Astrocyte of the cerebellum (primary cell): ENCODE measurements at regions not wholly inside any gene's neighbourhood (a gene's known extent, or its start where the extent isn't known, plus 50 kb on each side); places are given as distances from the start of the nearest gene placed in this dataset.

ENCODE experiments used
- DNase-seq: peaks from one replicate; pipeline ENCODE4 v3.0.0-alpha.2; 2011; ENCODE audit warnings: low read depth
- H3K4me3 ChIP-seq: 2 replicates; pipeline ENCODE4 v1.5.1; 2011; ENCODE audit warnings: mild to moderate bottlenecking, low read depth, low read length, moderate library complexity
- CTCF ChIP-seq: IDR thresholded peaks from 2 replicates; pipeline ENCODE4 v1.5.1; 2012; ENCODE audit warnings: low read length, low read depth, moderate library complexity, mild to moderate bottlenecking; ENCODE audit errors: missing control alignments
- in situ Hi-C: cut with HindIII; loops from 2 replicates; pipeline ENCODE4 v1.10.0; 2017; ENCODE audit warnings: low sequenced_read_pairs

GRCh38 chr1:221150996-221151395 is 271.8 kb downstream of the HLX start:
- no peak for TF ChIP-seq CTCF
- no peak for DNase-seq
- no peak overlapping the region for H3K4me3 ChIP-seq
- in situ Hi-C loops = no loop called here

GRCh38 chr1:221154932-221155331 is 275.7 kb downstream of the HLX start:
- no peak for TF ChIP-seq CTCF
- no peak overlapping the region for H3K4me3 ChIP-seq
- in situ Hi-C loops = loop anchor here (5.0 kb wide), 1 partner anchor 53 kb away; no protein-coding TSS in a partner anchor
- DNase-seq = no peak

DNA sequence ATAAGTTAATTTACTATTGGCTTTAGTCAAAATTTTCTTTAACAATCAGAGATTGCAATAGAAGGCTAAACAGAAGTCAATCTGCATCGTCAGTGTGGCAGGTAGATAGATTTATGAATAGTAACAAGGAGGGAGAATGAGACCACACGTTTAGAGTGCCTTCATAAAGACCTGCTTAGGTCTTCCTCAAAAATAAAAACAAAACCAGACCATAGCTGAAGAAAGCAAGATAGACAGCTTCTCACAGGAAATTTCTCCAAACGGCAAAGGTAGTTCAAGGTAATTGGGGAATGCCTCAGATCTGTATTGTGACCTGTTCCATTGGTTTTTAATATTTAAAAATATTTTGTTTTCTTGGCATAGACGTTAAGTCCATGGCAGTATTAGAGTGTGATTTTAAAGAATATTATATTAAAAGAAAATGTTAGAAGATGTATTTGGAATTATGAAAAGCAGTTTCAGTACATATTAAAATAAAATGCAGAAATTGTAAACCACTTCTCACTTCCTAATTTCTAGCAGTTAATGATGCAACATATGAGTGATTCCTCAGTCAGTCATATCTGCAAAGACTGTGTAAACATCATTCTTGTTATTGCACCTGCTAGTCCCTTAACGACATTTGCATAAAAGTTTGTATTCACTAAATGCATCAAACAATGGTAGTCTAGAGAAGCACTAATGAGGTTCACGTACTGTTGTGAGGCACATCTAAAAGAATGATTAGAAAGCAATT is 278.0 kb downstream of the HLX start:
- H3K4me3 ChIP-seq = no peak overlapping the region
- in situ Hi-C loops = loop anchor here (5.0 kb wide), 1 partner anchor 55 kb away; no protein-coding TSS in a partner anchor
- no peak for DNase-seq
- no peak for TF ChIP-seq CTCF

DNA sequence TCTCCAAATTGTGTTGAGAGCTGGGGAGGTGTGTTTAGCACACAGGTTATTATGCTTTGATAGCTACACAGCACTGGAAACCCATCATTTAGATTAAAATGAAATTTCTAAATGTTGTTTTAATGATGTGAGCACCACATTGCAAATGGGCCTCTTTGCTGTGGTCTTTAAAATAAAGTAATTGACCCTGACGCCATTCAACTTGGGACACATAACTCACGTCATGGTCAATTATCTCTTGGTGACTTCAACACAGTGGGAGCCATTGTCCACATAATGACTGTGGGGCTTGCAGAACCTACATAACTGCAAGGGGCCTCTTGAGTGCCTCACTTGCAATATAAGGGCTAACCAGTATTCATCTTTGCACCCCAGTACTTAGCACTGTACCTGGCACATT is 280.4 kb downstream of the HLX start:
- in situ Hi-C loops = loop anchor here (5.0 kb wide), 1 partner anchor 57 kb away; no protein-coding TSS in a partner anchor

GRCh38 chr1:221161571-221162041 is 282.4 kb downstream of the HLX start:
- no peak overlapping the region for H3K4me3 ChIP-seq
- DNase-seq = no peak
- in situ Hi-C loops = no loop called here
- TF ChIP-seq CTCF = no peak

More for the DNA sequence above, 280.4 kb downstream of the HLX start:
- no peak for DNase-seq
- H3K4me3 ChIP-seq = no peak overlapping the region
- no peak for TF ChIP-seq CTCF

DNA sequence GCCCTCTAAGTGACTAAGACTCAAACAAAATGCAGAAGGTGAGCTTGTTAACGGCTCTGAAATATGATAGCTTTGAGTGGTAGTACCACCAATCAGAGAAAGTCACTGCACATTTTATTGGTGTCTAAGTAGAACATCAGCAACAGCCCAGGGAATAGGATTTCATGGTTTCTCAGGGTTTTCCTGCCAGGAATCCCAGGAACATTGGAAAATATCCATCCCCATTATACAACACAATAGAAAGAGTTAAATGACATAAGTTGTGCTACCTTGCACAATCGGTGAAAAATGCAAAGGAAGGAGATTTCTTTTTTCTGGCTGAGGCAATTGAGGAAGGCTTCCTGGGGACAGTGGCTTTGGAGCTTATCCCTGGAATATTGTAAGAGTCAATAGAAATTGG is 283.1 kb downstream of the HLX start:
- in situ Hi-C loops = no loop called here
- TF ChIP-seq CTCF = no peak
- DNase-seq = peak; percentile 33
- H3K4me3 ChIP-seq = no peak overlapping the region
